RWPE1 (cell line): ENCODE measurements at regions not wholly inside any gene's neighbourhood (a gene's known extent, or its start where the extent isn't known, plus 50 kb on each side); places are given as distances from the start of the nearest gene placed in this dataset.

ENCODE experiments used
- CTCF ChIA-PET: fragments of 350-600 bp; sonication (Branson Sonifier 250); formaldehyde crosslinking; extraction: SDS; loops from one replicate; lab custom pipeline; 2021; lab: Yijun Ruan, JAX
- POLR2A ChIA-PET: fragments of 400-600 bp; formaldehyde crosslinking; extraction: SDS; loops from one replicate; lab custom pipeline; 2020; ENCODE audit warnings: antibody characterized with exemption; ENCODE audit not compliant: low non-redundant PET; lab: Yijun Ruan, JAX
- DNase-seq: peaks from one replicate; pipeline ENCODE4 v3.0.0; 2012; ENCODE audit warnings: low spot score
- H3K27ac ChIP-seq: fragments of 450-650 bp; 2 replicates; pipeline ENCODE4 v1.5.1; 2017
- TF ChIP-seq, protein P1 (sequence below): fragments of 450-650 bp; conservative IDR thresholded peaks from 2 replicates; pipeline ENCODE4 v1.5.1; 2017; ENCODE audit warnings: low read depth, mild to moderate bottlenecking

DNA sequence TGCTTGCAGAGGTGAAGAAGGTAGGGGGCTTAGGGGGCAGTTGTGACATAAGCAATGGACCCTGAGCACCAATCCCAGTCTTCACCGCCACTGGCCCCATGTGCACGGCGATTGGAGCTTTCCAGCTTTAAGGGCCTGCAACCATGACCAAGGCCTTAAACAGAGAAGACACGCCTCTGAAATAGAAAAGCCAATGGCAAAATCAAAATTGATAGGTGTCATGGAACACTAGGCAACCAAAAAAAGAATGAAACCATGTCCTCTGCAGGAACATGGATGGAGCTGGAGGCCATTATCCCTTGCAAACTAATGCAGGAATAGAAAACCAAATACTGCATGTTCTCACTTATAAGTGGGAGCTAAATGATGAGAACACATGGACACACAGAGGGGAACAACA lies 146.3 kb downstream of the SCARB1 start:
- DNase-seq, result no peak
- ChIA-PET CTCF (no interaction called here), POLR2A (no interaction called here)
- no peak overlapping the region for H3K27ac ChIP-seq
- TF ChIP-seq, protein P1, sequence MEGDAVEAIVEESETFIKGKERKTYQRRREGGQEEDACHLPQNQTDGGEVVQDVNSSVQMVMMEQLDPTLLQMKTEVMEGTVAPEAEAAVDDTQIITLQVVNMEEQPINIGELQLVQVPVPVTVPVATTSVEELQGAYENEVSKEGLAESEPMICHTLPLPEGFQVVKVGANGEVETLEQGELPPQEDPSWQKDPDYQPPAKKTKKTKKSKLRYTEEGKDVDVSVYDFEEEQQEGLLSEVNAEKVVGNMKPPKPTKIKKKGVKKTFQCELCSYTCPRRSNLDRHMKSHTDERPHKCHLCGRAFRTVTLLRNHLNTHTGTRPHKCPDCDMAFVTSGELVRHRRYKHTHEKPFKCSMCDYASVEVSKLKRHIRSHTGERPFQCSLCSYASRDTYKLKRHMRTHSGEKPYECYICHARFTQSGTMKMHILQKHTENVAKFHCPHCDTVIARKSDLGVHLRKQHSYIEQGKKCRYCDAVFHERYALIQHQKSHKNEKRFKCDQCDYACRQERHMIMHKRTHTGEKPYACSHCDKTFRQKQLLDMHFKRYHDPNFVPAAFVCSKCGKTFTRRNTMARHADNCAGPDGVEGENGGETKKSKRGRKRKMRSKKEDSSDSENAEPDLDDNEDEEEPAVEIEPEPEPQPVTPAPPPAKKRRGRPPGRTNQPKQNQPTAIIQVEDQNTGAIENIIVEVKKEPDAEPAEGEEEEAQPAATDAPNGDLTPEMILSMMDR, result no peak

DNA sequence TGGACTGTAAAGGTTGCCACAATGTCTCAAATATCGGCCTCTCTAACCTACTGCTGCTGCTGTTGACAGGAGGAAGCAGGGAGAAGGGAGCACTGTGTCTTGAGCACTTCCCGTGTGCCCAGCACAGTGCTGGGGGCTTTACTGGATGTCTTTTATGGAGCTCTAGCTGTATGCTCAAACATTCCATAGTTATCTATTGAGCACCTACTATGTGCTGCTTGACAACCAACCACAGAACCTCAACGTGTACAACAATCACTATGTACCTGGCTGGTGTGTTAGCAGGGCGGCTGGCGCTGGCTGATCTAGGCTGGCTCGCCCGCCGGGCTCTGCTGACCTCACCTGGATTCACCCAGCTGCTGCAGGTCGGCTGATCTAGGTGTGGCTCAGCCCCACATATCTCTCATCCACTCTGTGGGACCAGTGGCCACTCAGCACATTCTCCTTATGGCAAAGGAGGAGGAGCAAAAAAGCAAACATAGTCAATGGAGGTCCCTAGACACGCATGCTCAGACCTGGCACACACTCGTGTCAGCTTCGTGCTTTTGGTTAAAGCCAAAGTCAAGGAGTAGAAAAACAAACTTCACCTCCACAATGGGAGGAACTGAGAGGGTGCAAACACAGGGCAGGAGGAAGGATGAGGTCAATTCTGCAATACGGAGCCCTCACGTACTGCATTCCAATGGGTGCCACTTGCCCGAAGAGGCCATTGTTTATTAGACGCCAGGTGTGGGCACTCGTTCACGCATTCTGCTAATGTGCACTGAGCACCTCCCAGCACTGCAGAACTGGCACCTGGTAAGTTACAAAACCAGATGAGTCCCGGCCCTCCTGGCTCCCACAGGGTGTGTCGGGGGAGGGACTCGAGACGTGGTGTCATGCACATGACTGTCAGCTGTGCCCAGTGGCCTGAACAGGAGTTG lies 147.2 kb downstream of the SCARB1 start:
- no peak overlapping the region for H3K27ac ChIP-seq
- TF ChIP-seq, protein P1, result no peak
- CTCF ChIA-PET, result no interaction called here
- POLR2A ChIA-PET, result no interaction called here
- no peak for DNase-seq

DNA sequence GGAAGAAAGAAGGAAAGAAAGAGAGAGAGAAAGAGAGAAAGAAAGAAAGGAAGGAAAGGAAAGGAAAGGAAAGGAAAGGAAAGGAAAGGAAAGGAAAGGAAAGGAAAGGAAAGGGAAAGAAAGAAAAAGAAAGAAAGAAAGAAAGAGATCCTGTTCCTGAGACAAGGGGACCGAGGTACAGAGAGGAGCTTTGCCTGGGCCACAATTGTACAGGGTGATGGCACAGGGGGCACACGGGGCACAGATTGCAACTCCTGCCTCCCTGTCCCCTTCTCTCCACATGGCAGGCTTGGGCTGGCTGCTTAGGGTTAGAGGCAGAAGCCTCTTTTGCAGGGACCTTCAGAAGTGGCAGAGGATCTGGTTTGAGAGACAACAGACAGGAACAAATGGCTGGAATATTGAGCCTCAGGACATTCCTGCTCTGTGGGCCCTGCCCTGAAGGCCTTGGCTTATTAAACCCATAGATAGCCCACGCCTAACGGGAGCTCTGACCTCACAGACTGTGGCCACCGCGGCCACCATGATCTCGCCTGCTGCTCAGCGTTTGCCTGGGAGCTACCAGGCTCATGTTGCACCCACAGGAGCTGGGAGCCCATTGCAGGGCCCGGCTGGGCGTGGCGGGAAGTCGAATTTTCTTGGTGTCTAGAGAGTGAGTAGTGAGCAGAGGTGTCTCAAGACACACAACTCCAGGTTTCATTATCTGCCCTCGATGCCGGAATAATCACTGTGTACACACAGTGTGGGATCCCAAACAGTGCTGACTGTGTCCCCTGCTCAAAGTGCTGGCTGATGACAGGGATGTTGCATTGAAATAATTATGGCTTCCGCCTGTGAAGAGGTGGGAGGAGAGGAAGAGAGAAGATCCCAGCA lies 147.9 kb upstream of the NCOR2 start:
- peak; percentile 22 for DNase-seq
- ChIA-PET POLR2A (no interaction called here), CTCF (interaction anchor here (0.6 kb wide), 2 partner anchors 10 to 318 kb away, joined by 3 read pairs; no protein-coding TSS in a partner anchor)
- TF ChIP-seq, protein P1, result no peak
- H3K27ac ChIP-seq, result peak overlapping the region; percentile 29

DNA sequence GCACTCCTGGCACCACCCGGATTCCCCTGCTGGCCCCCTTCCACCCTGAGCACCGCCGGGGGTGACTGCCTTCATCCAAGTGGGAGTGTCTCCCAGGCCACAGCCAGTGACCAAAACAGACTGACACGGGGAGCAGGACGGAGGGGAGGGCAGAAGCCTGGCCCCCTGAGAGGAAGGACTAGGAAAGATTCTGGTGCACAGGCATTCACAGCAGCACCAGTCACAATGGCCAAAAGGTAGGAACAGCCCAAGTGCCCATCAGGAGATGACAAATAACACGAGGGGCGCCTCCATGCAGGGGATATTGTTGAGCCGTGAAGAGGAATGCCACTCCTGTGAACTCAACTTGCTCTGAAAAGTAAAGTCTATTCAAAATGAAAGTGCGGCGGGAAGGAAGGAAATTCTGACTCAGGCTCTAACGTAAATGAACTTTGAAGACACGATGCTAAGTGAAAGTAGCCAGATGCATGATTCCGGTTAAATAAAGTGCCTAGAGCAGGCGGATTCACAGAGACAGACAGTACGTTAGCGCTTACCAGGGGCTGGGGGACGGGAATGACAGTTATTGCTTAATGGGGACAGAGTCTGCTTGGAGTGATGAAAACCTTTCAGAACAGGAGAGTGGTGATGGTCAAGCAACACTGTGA lies 146.1 kb upstream of the NCOR2 start:
- POLR2A ChIA-PET, result no interaction called here
- no peak for DNase-seq

DNA sequence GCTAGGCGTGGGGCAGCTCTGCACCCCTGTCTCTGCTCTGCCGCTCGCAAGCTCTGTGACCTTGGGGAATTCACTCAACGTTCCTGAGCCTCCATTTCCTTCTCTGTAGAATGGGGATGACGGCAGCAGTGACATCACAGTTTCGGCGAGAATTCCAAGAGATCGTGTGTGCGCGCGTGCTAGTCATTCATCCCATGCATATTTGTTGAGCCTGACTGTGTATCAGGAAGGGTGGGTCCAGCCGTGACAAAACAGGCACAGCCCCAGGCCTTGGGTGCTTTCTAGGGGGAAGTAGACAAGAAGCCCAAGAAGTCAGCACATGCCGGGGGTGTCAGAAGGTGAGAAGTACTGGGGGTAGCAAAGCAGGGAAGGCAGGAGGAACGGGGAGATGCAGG lies 145.6 kb upstream of the NCOR2 start:
- TF ChIP-seq, protein P1, result no peak
- no peak overlapping the region; the same call in 1 of the 2 replicates for H3K27ac ChIP-seq
- no peak for DNase-seq
- ChIA-PET CTCF (interaction anchor here (0.6 kb wide), 1 partner anchor 190 kb away, joined by 8 read pairs; no protein-coding TSS in a partner anchor), POLR2A (no interaction called here)

More for the DNA sequence above, 146.1 kb upstream of the NCOR2 start:
- CTCF ChIA-PET, result no interaction called here
- no peak overlapping the region; the same call in 1 of the 2 replicates for H3K27ac ChIP-seq
- TF ChIP-seq, protein P1, result no peak
